NCI-H2227 (cell line): ENCODE measurements at regions not wholly inside any gene's neighbourhood (a gene's known extent, or its start where the extent isn't known, plus 50 kb on each side); places are given as distances from the start of the nearest gene placed in this dataset.
A peak's percentile ranks its signal among the peaks of the same experiment; 100 is the strongest.
"Not testable (repeated sequence)": the region's sequence is repeated elsewhere in the genome, so short reads cannot be mapped to it uniquely, and the experiment has no call there.

Experiments
- DNase-seq: peaks from one replicate; lab custom pipeline; 2025; ENCODE audit not compliant: unreplicated experiment; lab: John Stamatoyannopoulos, UW

- DNase-seq, result peak; percentile 69
These were observed 891.9 kb upstream of the MBL2 start for GRCh38 chr10:53664282-53665019.

- no peak for DNase-seq
These were observed 878.2 kb upstream of the MBL2 start for GRCh38 chr10:53650794-53651193.

- not testable (repeated sequence) for DNase-seq
These were observed 874.6 kb upstream of the MBL2 start for GRCh38 chr10:53647221-53647620.

- DNase-seq, result no peak
These were observed 873.9 kb upstream of the MBL2 start for GRCh38 chr10:53646525-53646924.

GRCh38 chr10:53645951-53646350 is 873.4 kb upstream of the MBL2 start:
- no peak for DNase-seq

- no peak for DNase-seq
These were observed 865.4 kb upstream of the MBL2 start for GRCh38 chr10:53638006-53638405.

- DNase-seq, result no peak
These were observed 852.1 kb upstream of the MBL2 start for GRCh38 chr10:53624722-53625121.

- DNase-seq, result no peak
These were observed 849.6 kb upstream of the MBL2 start for GRCh38 chr10:53622201-53622600.

- no peak for DNase-seq
These were observed 847.1 kb upstream of the MBL2 start for GRCh38 chr10:53619671-53620070.

- no peak for DNase-seq
These were observed 835.1 kb upstream of the MBL2 start for GRCh38 chr10:53607691-53608090.

GRCh38 chr10:53606981-53607380 is 834.4 kb upstream of the MBL2 start:
- DNase-seq, result no peak

- peak; percentile 19 for DNase-seq
These were observed 828.8 kb upstream of the MBL2 start for GRCh38 chr10:53601260-53601875.

GRCh38 chr10:53598914-53599313 is 826.3 kb upstream of the MBL2 start:
- DNase-seq, result no peak

GRCh38 chr10:53597835-53598251 is 825.3 kb upstream of the MBL2 start:
- DNase-seq, result no peak

GRCh38 chr10:53580465-53580864 is 807.9 kb upstream of the MBL2 start:
- no peak for DNase-seq

GRCh38 chr10:53579773-53580172 is 807.2 kb upstream of the MBL2 start:
- no peak for DNase-seq

- DNase-seq, result no peak
These were observed 801.4 kb upstream of the MBL2 start for GRCh38 chr10:53574024-53574423.

- no peak for DNase-seq
These were observed 800.9 kb upstream of the MBL2 start for GRCh38 chr10:53573498-53573897.

- DNase-seq, result no peak
These were observed 800.2 kb upstream of the MBL2 start for GRCh38 chr10:53572799-53573198.

- DNase-seq, result no peak
These were observed 797.6 kb upstream of the MBL2 start for GRCh38 chr10:53570221-53570620.

GRCh38 chr10:53569455-53569854 is 796.9 kb upstream of the MBL2 start:
- no peak for DNase-seq

GRCh38 chr10:53548664-53549063 is 776.1 kb upstream of the MBL2 start:
- no peak for DNase-seq

- no peak for DNase-seq
These were observed 774.8 kb upstream of the MBL2 start for GRCh38 chr10:53547364-53547763.
